B cell (primary cell): ENCODE measurements at regions not wholly inside any gene's neighbourhood (a gene's known extent, or its start where the extent isn't known, plus 50 kb on each side); places are given as distances from the start of the nearest gene placed in this dataset.

ENCODE experiments used
- CTCF ChIP-seq: fragments of 200-600 bp; IDR thresholded peaks from one replicate; pipeline ENCODE4 v1.8.0; 2022; ENCODE audit warnings: antibody characterized with exemption, mild to moderate bottlenecking
- EZH2 ChIP-seq: IDR thresholded peaks from 2 replicates; pipeline ENCODE4 v1.6.1; 2012; ENCODE audit warnings: borderline replicate concordance, low read depth, mild to moderate bottlenecking, moderate library complexity, low read length; ENCODE audit not compliant: insufficient read depth, poor library complexity, severe bottlenecking

GRCh38 chr1:172818841-172819527, 160.1 kb downstream of the FASLG start:
- no peak for TF ChIP-seq CTCF
- no peak for TF ChIP-seq EZH2
